ENCODE measurements at regions not wholly inside any gene's neighbourhood (a gene's known extent, or its start where the extent isn't known, plus 50 kb on each side); places are given as distances from the start of the nearest gene placed in this dataset.

DNA sequence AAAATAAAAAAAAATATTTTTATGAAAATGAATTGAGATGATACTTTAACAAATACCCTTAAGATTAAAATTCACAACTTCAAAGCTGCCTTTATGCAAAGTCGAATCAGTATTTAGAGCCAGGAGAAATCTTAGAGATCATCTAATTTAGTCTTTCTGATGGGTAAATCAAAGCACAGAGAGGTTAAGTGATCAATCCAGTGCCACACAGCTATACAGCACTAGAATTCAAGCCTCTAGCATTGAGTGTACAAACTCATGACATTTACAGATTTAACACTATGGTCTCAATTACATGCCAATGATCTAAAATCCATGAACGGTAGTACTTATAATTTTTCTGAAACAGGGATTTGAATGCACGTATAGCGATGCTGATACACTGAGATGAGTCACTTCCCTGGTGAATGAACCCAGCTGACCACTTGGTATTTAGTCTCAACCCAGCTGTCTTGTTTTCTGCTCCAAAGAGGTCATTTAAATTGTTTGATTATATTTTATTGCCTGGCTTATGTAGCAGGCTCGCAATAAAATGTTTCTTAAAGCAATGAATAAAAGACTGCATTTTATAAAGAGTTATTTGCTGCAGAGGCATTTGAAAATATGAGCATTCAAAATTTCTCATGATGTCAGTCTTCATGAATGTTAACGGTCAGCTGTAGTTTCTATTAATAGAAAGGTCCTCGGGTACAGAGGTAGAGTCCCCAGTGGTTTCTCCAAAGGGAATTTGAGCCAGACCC, 152.4 kb upstream of the PRICKLE1 start:
- DNase-seq (ENCODE audit: low read depth, low spot score): no peak
- Histone ChIP-seq H3K4me1 (ENCODE audit: control insufficient read depth, insufficient read depth, low read length) (no peaks in the 10 kb centered on the region), H3K9me3 (ENCODE audit: control insufficient read depth, insufficient read depth, low read length) (no peaks in the 10 kb centered on the region), H3K27ac (ENCODE audit: low read length) (no peak overlapping the region), H3K4me3 (ENCODE audit: low read length) (no peak overlapping the region), H3K27me3 (ENCODE audit: control insufficient read depth, insufficient read depth, low read length) (no peaks in the 10 kb centered on the region), H3K36me3 (ENCODE audit: control insufficient read depth, insufficient read depth, low read length) (no peaks in the 10 kb centered on the region)
- WGBS (ENCODE audit: insufficient coverage, insufficient read length): no CpG with 5 or more reads among the region's 7 CpGs

GRCh38 chr12:42741091-42741490, 151.5 kb upstream of the PRICKLE1 start:
- WGBS (ENCODE audit: insufficient coverage, insufficient read length): no CpG with 5 or more reads among the region's 2 CpGs
- no peak overlapping the region for H3K27ac ChIP-seq (ENCODE audit: low read length)
- no peaks in the 10 kb centered on the region for H3K9me3 ChIP-seq (ENCODE audit: control insufficient read depth, insufficient read depth, low read length)
- H3K36me3 ChIP-seq (ENCODE audit: control insufficient read depth, insufficient read depth, low read length): no peaks in the 10 kb centered on the region
- no peaks in the 10 kb centered on the region for H3K4me1 ChIP-seq (ENCODE audit: control insufficient read depth, insufficient read depth, low read length)
- no peak overlapping the region for H3K4me3 ChIP-seq (ENCODE audit: low read length)
- no peaks in the 10 kb centered on the region for H3K27me3 ChIP-seq (ENCODE audit: control insufficient read depth, insufficient read depth, low read length)
- no peak for DNase-seq (ENCODE audit: low read depth, low spot score)

DNA sequence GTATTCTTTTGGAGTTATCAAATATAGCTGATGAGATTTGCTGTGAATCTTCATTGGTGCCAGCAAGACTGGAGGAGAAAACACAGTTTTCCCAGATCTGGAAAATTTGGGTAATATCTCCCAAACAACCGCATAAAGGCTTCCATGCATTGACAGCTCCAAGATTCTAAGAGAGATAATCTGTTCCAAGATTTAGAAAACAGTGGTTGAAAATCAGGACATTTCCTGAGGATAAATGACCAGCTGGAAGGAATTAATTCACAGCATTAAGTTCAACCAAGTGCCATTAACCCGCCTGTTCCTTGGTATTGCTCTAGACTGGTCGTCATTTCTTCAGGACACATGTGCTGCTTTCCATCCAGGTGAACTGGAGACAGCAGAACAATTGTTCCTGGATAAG, 147.9 kb upstream of the PRICKLE1 start:
- no peaks in the 10 kb centered on the region for H3K27me3 ChIP-seq (ENCODE audit: control insufficient read depth, insufficient read depth, low read length)
- H3K9me3 ChIP-seq (ENCODE audit: control insufficient read depth, insufficient read depth, low read length): no peaks in the 10 kb centered on the region
- H3K4me3 ChIP-seq (ENCODE audit: low read length): no peak overlapping the region
- no peaks in the 10 kb centered on the region for H3K36me3 ChIP-seq (ENCODE audit: control insufficient read depth, insufficient read depth, low read length)
- DNase-seq (ENCODE audit: low read depth, low spot score): no peak
- no peak overlapping the region for H3K27ac ChIP-seq (ENCODE audit: low read length)
- H3K4me1 ChIP-seq (ENCODE audit: control insufficient read depth, insufficient read depth, low read length): no peaks in the 10 kb centered on the region
- no CpG with 5 or more reads among the region's 3 CpGs for WGBS (ENCODE audit: insufficient coverage, insufficient read length)

- Histone ChIP-seq H3K27me3 (ENCODE audit: control insufficient read depth, insufficient read depth, low read length) (no peaks in the 10 kb centered on the region), H3K4me3 (ENCODE audit: low read length) (no peak overlapping the region), H3K27ac (ENCODE audit: low read length) (no peak overlapping the region), H3K36me3 (ENCODE audit: control insufficient read depth, insufficient read depth, low read length) (no peaks in the 10 kb centered on the region), H3K9me3 (ENCODE audit: control insufficient read depth, insufficient read depth, low read length) (no peaks in the 10 kb centered on the region), H3K4me1 (ENCODE audit: control insufficient read depth, insufficient read depth, low read length) (no peaks in the 10 kb centered on the region)
- no peak for DNase-seq (ENCODE audit: low read depth, low spot score)
- WGBS (ENCODE audit: insufficient coverage, insufficient read length): no CpG with 5 or more reads among the region's 11 CpGs
These were observed 146.4 kb upstream of the PRICKLE1 start for GRCh38 chr12:42735861-42736361.

- no peak for DNase-seq (ENCODE audit: low read depth, low spot score)
- Histone ChIP-seq H3K9me3 (ENCODE audit: control insufficient read depth, insufficient read depth, low read length) (no peaks in the 10 kb centered on the region), H3K4me1 (ENCODE audit: control insufficient read depth, insufficient read depth, low read length) (no peaks in the 10 kb centered on the region), H3K4me3 (ENCODE audit: low read length) (no peak overlapping the region), H3K27me3 (ENCODE audit: control insufficient read depth, insufficient read depth, low read length) (no peaks in the 10 kb centered on the region), H3K36me3 (ENCODE audit: control insufficient read depth, insufficient read depth, low read length) (no peaks in the 10 kb centered on the region), H3K27ac (ENCODE audit: low read length) (no peak overlapping the region)
- no CpG with 5 or more reads among the region's 3 CpGs for WGBS (ENCODE audit: insufficient coverage, insufficient read length)
These were observed 144.4 kb upstream of the PRICKLE1 start for GRCh38 chr12:42733911-42734310.

GRCh38 chr12:42732908-42733411, 143.4 kb upstream of the PRICKLE1 start:
- Histone ChIP-seq H3K27me3 (ENCODE audit: control insufficient read depth, insufficient read depth, low read length) (no peaks in the 10 kb centered on the region), H3K4me3 (ENCODE audit: low read length) (no peak overlapping the region), H3K4me1 (ENCODE audit: control insufficient read depth, insufficient read depth, low read length) (no peaks in the 10 kb centered on the region), H3K9me3 (ENCODE audit: control insufficient read depth, insufficient read depth, low read length) (no peaks in the 10 kb centered on the region), H3K36me3 (ENCODE audit: control insufficient read depth, insufficient read depth, low read length) (no peaks in the 10 kb centered on the region), H3K27ac (ENCODE audit: low read length) (no peak overlapping the region)
- WGBS (ENCODE audit: insufficient coverage, insufficient read length): no CpG with 5 or more reads among the region's 3 CpGs
- no peak for DNase-seq (ENCODE audit: low read depth, low spot score)

- no CpG with 5 or more reads among the region's 4 CpGs for WGBS (ENCODE audit: insufficient coverage, insufficient read length)
- no peak for DNase-seq (ENCODE audit: low read depth, low spot score)
- no peak overlapping the region for H3K27ac ChIP-seq (ENCODE audit: low read length)
These were observed 140.7 kb upstream of the PRICKLE1 start for GRCh38 chr12:42730291-42730690.

DNA sequence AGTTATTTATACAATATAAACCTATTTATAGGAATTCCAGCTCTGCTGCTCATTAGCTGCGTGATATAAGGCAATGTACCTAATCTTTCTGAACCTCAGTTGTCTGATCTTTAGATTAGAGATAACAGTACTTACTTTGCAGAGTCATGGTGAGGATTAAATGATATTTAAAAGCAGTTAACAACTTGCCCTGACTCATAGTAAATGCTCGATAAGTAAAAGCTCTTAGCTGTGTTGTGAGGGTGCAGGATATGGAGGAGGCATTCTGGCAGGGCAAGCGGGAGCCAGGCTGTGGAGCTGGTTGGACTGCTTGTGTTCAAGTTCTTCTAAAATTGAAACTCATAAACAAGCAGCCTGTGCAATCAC, 140.0 kb upstream of the PRICKLE1 start:
- H3K27ac ChIP-seq (ENCODE audit: low read length): no peak overlapping the region
- H3K27me3 ChIP-seq (ENCODE audit: control insufficient read depth, insufficient read depth, low read length): no peaks in the 10 kb centered on the region
- peaks cover 2% of the 10 kb centered on the region for H3K9me3 ChIP-seq (ENCODE audit: control insufficient read depth, insufficient read depth, low read length)
- no peak overlapping the region for H3K4me3 ChIP-seq (ENCODE audit: low read length)
- WGBS (ENCODE audit: insufficient coverage, insufficient read length): no CpG with 5 or more reads among the region's 3 CpGs
- no peak for DNase-seq (ENCODE audit: low read depth, low spot score)
- H3K36me3 ChIP-seq (ENCODE audit: control insufficient read depth, insufficient read depth, low read length): no peaks in the 10 kb centered on the region
- H3K4me1 ChIP-seq (ENCODE audit: control insufficient read depth, insufficient read depth, low read length): no peaks in the 10 kb centered on the region

More at GRCh38 chr12:42730291-42730690, 140.7 kb upstream of the PRICKLE1 start:
- no peaks in the 10 kb centered on the region for H3K27me3 ChIP-seq (ENCODE audit: control insufficient read depth, insufficient read depth, low read length)
- no peak overlapping the region for H3K4me3 ChIP-seq (ENCODE audit: low read length)
- no peaks in the 10 kb centered on the region for H3K36me3 ChIP-seq (ENCODE audit: control insufficient read depth, insufficient read depth, low read length)
- peaks cover 2% of the 10 kb centered on the region for H3K9me3 ChIP-seq (ENCODE audit: control insufficient read depth, insufficient read depth, low read length)
- H3K4me1 ChIP-seq (ENCODE audit: control insufficient read depth, insufficient read depth, low read length): no peaks in the 10 kb centered on the region

- no peaks in the 10 kb centered on the region for H3K36me3 ChIP-seq (ENCODE audit: control insufficient read depth, insufficient read depth, low read length)
- H3K27ac ChIP-seq (ENCODE audit: low read length): no peak overlapping the region
- DNase-seq (ENCODE audit: low read depth, low spot score): no peak
- no peaks in the 10 kb centered on the region for H3K4me1 ChIP-seq (ENCODE audit: control insufficient read depth, insufficient read depth, low read length)
- no peaks in the 10 kb centered on the region for H3K27me3 ChIP-seq (ENCODE audit: control insufficient read depth, insufficient read depth, low read length)
- WGBS (ENCODE audit: insufficient coverage, insufficient read length): no CpG with 5 or more reads among the region's 9 CpGs
- H3K9me3 ChIP-seq (ENCODE audit: control insufficient read depth, insufficient read depth, low read length): peaks cover 2% of the 10 kb centered on the region
- no peak overlapping the region for H3K4me3 ChIP-seq (ENCODE audit: low read length)
These were observed 139.4 kb upstream of the PRICKLE1 start for GRCh38 chr12:42728770-42729534.

DNA sequence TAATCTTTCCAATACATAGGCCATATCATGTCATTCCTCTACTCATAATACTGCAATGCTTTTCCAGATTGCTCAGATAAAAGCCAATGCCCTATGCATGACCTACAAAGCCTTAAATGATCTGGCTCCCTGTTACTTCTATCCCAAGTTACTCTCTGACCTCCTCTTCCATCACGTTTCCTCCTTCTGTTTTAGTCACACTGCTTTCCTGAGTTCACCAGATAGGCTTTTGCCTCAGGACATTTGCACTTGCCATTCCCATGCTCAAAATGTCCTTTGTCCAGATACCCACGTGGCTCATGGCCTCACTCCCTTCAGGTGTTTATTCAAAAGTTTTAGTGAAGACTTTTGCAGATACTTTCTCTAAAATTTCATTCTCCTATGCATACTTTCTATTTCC, 138.7 kb upstream of the PRICKLE1 start:
- Histone ChIP-seq H3K27me3 (ENCODE audit: control insufficient read depth, insufficient read depth, low read length) (no peaks in the 10 kb centered on the region), H3K36me3 (ENCODE audit: control insufficient read depth, insufficient read depth, low read length) (no peaks in the 10 kb centered on the region), H3K27ac (ENCODE audit: low read length) (no peak overlapping the region), H3K4me1 (ENCODE audit: control insufficient read depth, insufficient read depth, low read length) (no peaks in the 10 kb centered on the region), H3K9me3 (ENCODE audit: control insufficient read depth, insufficient read depth, low read length) (peaks cover 2% of the 10 kb centered on the region), H3K4me3 (ENCODE audit: low read length) (no peak overlapping the region)
- no peak for DNase-seq (ENCODE audit: low read depth, low spot score)
- no CpG with 5 or more reads among the region's 2 CpGs for WGBS (ENCODE audit: insufficient coverage, insufficient read length)
